ENCODE measurements at regions not wholly inside any gene's neighbourhood (a gene's known extent, or its start where the extent isn't known, plus 50 kb on each side); places are given as distances from the start of the nearest gene placed in this dataset.

DNA sequence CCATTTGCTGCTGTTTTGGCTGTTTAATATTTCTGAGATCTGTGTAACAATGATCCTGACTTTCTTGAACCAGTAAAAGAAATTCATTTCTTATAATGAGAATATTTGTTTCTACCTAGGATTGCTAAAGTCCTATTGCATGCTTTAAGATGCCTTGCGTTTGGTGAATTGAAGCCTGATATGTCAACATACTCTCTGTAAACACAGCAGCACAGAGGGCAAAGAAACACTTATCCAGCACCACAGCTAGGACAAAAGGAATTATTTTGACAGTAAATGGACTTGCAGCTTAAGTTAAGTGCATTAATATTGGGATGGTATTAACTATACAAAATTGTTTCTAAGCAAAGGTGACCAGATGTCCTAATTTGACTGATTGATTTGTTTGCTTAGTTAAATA lies 2031.2 kb upstream of the CDH6 start:
- DNase-seq (ENCODE audit: low spot score) (no peak), ATAC-seq (ENCODE audit: low read depth) (no peak)
- 0 out of 2 replicates have a peak, but pooled peaks cover 3% of the 10 kb centered on the region for H3K36me3 ChIP-seq (ENCODE audit: low read depth)
- no peaks in the 10 kb centered on the region for H3K4me1 ChIP-seq (ENCODE audit: insufficient read depth, poor library complexity, severe bottlenecking)
- no peaks in the 10 kb centered on the region for H3K27me3 ChIP-seq (ENCODE audit: insufficient read depth, poor library complexity, severe bottlenecking)
- no peak overlapping the region for H3K27ac ChIP-seq (ENCODE audit: poor library complexity, severe bottlenecking)
- TF ChIP-seq, protein P1, sequence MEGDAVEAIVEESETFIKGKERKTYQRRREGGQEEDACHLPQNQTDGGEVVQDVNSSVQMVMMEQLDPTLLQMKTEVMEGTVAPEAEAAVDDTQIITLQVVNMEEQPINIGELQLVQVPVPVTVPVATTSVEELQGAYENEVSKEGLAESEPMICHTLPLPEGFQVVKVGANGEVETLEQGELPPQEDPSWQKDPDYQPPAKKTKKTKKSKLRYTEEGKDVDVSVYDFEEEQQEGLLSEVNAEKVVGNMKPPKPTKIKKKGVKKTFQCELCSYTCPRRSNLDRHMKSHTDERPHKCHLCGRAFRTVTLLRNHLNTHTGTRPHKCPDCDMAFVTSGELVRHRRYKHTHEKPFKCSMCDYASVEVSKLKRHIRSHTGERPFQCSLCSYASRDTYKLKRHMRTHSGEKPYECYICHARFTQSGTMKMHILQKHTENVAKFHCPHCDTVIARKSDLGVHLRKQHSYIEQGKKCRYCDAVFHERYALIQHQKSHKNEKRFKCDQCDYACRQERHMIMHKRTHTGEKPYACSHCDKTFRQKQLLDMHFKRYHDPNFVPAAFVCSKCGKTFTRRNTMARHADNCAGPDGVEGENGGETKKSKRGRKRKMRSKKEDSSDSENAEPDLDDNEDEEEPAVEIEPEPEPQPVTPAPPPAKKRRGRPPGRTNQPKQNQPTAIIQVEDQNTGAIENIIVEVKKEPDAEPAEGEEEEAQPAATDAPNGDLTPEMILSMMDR (IDR thresholded peaks at IDR 0.05; ENCODE audit: poor library complexity, severe bottlenecking), result no peak
- H3K9me3 ChIP-seq (ENCODE audit: severe bottlenecking), result no peaks in the 10 kb centered on the region
- H3K4me3 ChIP-seq (ENCODE audit: severe bottlenecking), result no peak overlapping the region

DNA sequence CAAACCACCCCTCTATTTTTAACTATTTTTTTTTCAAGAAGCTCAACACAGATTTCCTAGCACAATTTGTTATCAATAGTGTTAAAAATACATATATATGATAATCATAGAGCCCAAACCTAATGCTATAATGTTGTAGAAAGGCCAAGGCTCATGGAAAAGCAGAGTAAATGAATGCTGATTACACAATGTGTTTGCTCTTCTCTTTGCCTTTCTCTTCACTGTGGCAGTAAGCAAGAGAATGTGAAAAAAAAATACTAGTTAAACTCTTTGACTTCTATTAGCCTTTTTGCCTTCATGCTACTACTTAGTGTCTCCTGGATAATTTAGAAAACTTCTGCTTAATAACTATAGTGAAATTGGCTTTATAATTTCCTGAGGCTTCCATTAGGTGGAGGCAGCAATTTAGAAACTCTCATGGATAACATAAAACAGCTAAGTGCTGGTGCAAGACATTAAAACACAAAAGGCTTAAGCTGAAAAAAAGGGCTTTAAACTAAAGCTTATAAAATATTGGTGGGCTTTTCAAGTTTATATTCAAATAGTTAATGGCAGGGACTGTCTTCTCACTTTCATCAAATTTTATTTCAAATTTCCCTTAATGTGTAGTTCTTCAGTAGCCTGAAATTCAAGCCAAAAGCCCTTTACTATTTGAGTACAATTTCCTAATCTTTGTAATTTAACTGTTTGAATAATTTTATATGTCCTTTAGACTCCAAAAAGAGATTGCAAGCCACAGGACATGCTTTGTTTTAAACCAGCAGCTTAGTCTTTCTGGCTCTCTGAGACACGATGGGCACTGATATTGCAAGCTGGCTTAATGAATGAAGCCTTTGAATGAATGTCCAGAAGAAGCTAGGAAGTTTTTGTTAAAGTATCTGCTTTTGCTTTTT lies 2031.8 kb upstream of the CDH6 start:
- Histone ChIP-seq H3K9me3 (ENCODE audit: severe bottlenecking) (no peaks in the 10 kb centered on the region), H3K4me1 (ENCODE audit: insufficient read depth, poor library complexity, severe bottlenecking) (no peaks in the 10 kb centered on the region), H3K36me3 (ENCODE audit: low read depth) (0 out of 2 replicates have a peak, but pooled peaks cover 3% of the 10 kb centered on the region), H3K27me3 (ENCODE audit: insufficient read depth, poor library complexity, severe bottlenecking) (no peaks in the 10 kb centered on the region), H3K27ac (ENCODE audit: poor library complexity, severe bottlenecking) (no peak overlapping the region), H3K4me3 (ENCODE audit: severe bottlenecking) (no peak overlapping the region)
- TF ChIP-seq, protein P1 (IDR thresholded peaks at IDR 0.05; ENCODE audit: poor library complexity, severe bottlenecking), result peak; percentile 40
- DNase-seq (ENCODE audit: low spot score), result no peak
- no peak for ATAC-seq (ENCODE audit: low read depth)

DNA sequence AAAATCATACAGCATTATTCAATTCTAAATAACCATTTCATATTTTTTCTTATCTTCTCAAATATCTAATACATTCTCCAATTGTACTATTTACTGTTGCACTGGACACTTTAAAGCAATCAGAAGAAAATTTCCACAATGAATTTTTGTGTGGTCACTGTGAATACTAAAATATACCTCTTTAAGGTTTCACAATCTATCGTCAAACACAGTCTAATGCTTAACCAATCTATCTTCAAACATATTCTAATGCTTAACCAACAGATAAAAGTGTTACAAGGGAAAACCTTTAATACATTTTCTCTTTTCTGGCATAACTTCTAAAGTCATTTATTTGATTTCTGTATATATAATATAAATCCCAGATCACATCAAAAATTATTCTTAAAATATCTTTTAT lies 2035.5 kb upstream of the CDH6 start:
- DNase-seq (ENCODE audit: low spot score), result no peak
- no peaks in the 10 kb centered on the region for H3K27me3 ChIP-seq (ENCODE audit: insufficient read depth, poor library complexity, severe bottlenecking)
- TF ChIP-seq, protein P1 (IDR thresholded peaks at IDR 0.05; ENCODE audit: poor library complexity, severe bottlenecking), result no peak
- 0 out of 2 replicates have a peak, but pooled peaks cover under 1% of the 10 kb centered on the region for H3K36me3 ChIP-seq (ENCODE audit: low read depth)
- no peaks in the 10 kb centered on the region for H3K4me1 ChIP-seq (ENCODE audit: insufficient read depth, poor library complexity, severe bottlenecking)
- H3K4me3 ChIP-seq (ENCODE audit: severe bottlenecking), result no peak overlapping the region
- no peak for ATAC-seq (ENCODE audit: low read depth)
- H3K9me3 ChIP-seq (ENCODE audit: severe bottlenecking), result no peaks in the 10 kb centered on the region
- no peak overlapping the region for H3K27ac ChIP-seq (ENCODE audit: poor library complexity, severe bottlenecking)

DNA sequence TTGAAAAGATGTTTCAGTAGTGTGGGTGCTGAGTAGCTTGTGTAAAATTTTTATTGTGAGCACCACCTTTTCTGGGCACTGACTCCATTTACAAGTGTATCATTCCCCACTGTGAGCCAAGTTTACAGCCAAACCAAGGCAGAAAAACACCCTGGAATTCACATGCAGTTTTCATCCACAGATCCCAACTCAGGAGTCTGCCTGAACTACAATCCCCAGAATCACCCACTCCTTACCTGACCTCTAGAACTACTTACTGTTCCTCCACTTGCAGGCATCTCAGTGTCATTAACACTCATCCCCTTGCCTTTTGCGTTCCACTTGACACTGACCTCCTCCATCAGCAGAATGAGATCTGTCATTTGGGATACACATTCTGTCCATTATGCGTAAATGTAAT lies 2042.6 kb upstream of the CDH6 start:
- H3K36me3 ChIP-seq (ENCODE audit: low read depth), result no peaks in the 10 kb centered on the region
- TF ChIP-seq, protein P1 (IDR thresholded peaks at IDR 0.05; ENCODE audit: poor library complexity, severe bottlenecking), result no peak
- no peaks in the 10 kb centered on the region for H3K9me3 ChIP-seq (ENCODE audit: severe bottlenecking)
- DNase-seq (ENCODE audit: low spot score) (no peak), ATAC-seq (ENCODE audit: low read depth) (no peak)
- H3K27me3 ChIP-seq (ENCODE audit: insufficient read depth, poor library complexity, severe bottlenecking), result no peaks in the 10 kb centered on the region
- no peaks in the 10 kb centered on the region for H3K4me1 ChIP-seq (ENCODE audit: insufficient read depth, poor library complexity, severe bottlenecking)
- no peak overlapping the region for H3K4me3 ChIP-seq (ENCODE audit: severe bottlenecking)
- no peak overlapping the region for H3K27ac ChIP-seq (ENCODE audit: poor library complexity, severe bottlenecking)

DNA sequence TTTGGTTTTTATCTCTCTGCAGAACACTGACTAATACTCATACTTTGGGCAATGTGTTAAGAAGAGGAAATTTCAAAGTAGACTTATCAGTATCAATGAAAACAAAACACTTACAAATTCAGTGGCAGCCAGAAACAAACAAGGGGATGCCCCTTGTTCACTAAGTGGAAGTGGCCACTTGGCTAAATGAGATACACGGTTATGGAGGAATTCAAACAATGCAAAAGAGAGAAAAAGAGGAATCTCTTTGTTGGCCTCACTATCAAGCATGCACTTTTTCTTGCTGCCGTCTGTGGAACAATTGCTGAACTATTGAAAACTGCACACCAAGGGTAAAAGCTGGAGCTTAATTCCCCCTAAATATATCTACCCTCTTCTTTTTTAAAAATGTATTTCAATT lies 2044.9 kb upstream of the CDH6 start:
- TF ChIP-seq, protein P1 (IDR thresholded peaks at IDR 0.05; ENCODE audit: poor library complexity, severe bottlenecking), result no peak
- Histone ChIP-seq H3K4me3 (ENCODE audit: severe bottlenecking) (no peak overlapping the region), H3K4me1 (ENCODE audit: insufficient read depth, poor library complexity, severe bottlenecking) (no peaks in the 10 kb centered on the region), H3K27me3 (ENCODE audit: insufficient read depth, poor library complexity, severe bottlenecking) (no peaks in the 10 kb centered on the region), H3K36me3 (ENCODE audit: low read depth) (no peaks in the 10 kb centered on the region), H3K9me3 (ENCODE audit: severe bottlenecking) (no peaks in the 10 kb centered on the region), H3K27ac (ENCODE audit: poor library complexity, severe bottlenecking) (no peak overlapping the region)
- ATAC-seq (ENCODE audit: low read depth) (no peak), DNase-seq (ENCODE audit: low spot score) (no peak)
